CD4-positive, alpha-beta T cell (primary cell): ENCODE measurements at regions not wholly inside any gene's neighbourhood (a gene's known extent, or its start where the extent isn't known, plus 50 kb on each side); places are given as distances from the start of the nearest gene placed in this dataset.

Experiments
- ATAC-seq: fragments of 200-7000 bp; cut with Tn5 transposase; one replicate; pipeline ENCODE4 v1.10.0; 2022; ENCODE audit warnings: mild to moderate bottlenecking; ENCODE audit not compliant: poor library complexity
- CTCF ChIA-PET: fragments of 350-600 bp; sonication (Branson Sonifier 250); formaldehyde crosslinking; loops from one replicate; lab custom pipeline; 2021; ENCODE audit warnings: antibody characterized with exemption, inconsistent platforms; lab: Charles Lee
- POLR2A ChIA-PET: fragments of 350-600 bp; sonication (Branson Sonifier 250); formaldehyde crosslinking; loops from one replicate; lab custom pipeline; 2021; ENCODE audit warnings: antibody characterized with exemption, inconsistent platforms; lab: Charles Lee
- DNase-seq, 14 experiments: peaks; one replicate each; pipeline ENCODE4 v3.0.0-alpha.2; 2013 to 2020; ENCODE audit warnings: mixed read lengths in 2 of 14
- H3K27ac ChIP-seq, 2 donors: one replicate each; pipeline versions ENCODE4 v1.5.1 to v1.7.0; 2013; ENCODE audit warnings: low read length in 2 of 2, low read depth in 1 of 2, mild to moderate bottlenecking in 1 of 2
- H3K27me3 ChIP-seq, 2 experiments: 1 replicate in 1 of 2; 2 replicates in 1 of 2; pipeline versions ENCODE4 v1.6.1 to v1.7.0; 2013; ENCODE audit warnings: low read length in 2 of 2, control low read depth in 1 of 2, mild to moderate bottlenecking in 1 of 2, moderate library complexity in 1 of 2; ENCODE audit not compliant: insufficient read depth in 2 of 2, control insufficient read depth in 1 of 2
- H3K36me3 ChIP-seq: one replicate; pipeline ENCODE4 v1.6.1; 2013; ENCODE audit warnings: low read length, control low read depth; ENCODE audit not compliant: insufficient read depth
- H3K4me1 ChIP-seq: one replicate; pipeline ENCODE4 v1.6.1; 2013; ENCODE audit warnings: low read length, control low read depth; ENCODE audit not compliant: insufficient read depth
- H3K4me3 ChIP-seq: one replicate; pipeline ENCODE4 v1.5.1; 2013; ENCODE audit warnings: mild to moderate bottlenecking, low read length, moderate library complexity
- H3K9me3 ChIP-seq, 2 experiments: 1 replicate in 1 of 2; 2 replicates in 1 of 2; pipeline versions ENCODE4 v1.6.1 to v1.7.0; 2013; ENCODE audit warnings: low read length in 2 of 2, mild to moderate bottlenecking in 2 of 2, control low read depth in 1 of 2, moderate library complexity in 1 of 2; ENCODE audit not compliant: control insufficient read depth in 1 of 2, insufficient read depth in 1 of 2
- H3K27ac Mint-ChIP-seq: one replicate; pipeline ENCODE4 v1.8.0; 2020; ENCODE audit warnings: mixed read lengths
- H3K27me3 Mint-ChIP-seq: one replicate; pipeline ENCODE4 v1.8.0; 2021; ENCODE audit warnings: mixed read lengths
- H3K36me3 Mint-ChIP-seq: one replicate; pipeline ENCODE4 v1.8.0; 2021; ENCODE audit warnings: low read depth, mixed read lengths
- H3K4me1 Mint-ChIP-seq: one replicate; pipeline ENCODE4 v1.8.0; 2021; ENCODE audit warnings: low read depth, mixed read lengths
- H3K4me3 Mint-ChIP-seq: one replicate; pipeline ENCODE4 v1.8.0; 2020; ENCODE audit warnings: mild to moderate bottlenecking, mixed read lengths
- H3K9me3 Mint-ChIP-seq: one replicate; pipeline ENCODE4 v1.8.0; 2020; ENCODE audit warnings: mixed read lengths
- intact Hi-C, 2 experiments: fragments of 100-400 bp; cut with DNase I in 1 of 2; cut with micrococcal nuclease in 1 of 2; formaldehyde crosslinking; loops; one replicate each; pipeline versions ENCODE4 v1.15.1 to v1.9.0; 2023 to 2025; cut with DNase I, micrococcal nuclease
- TF ChIP-seq, protein P1 (sequence below): fragments of 200-600 bp; IDR thresholded peaks from one replicate; pipeline ENCODE4 v1.8.0; 2022; ENCODE audit warnings: antibody characterized with exemption, mild to moderate bottlenecking

DNA sequence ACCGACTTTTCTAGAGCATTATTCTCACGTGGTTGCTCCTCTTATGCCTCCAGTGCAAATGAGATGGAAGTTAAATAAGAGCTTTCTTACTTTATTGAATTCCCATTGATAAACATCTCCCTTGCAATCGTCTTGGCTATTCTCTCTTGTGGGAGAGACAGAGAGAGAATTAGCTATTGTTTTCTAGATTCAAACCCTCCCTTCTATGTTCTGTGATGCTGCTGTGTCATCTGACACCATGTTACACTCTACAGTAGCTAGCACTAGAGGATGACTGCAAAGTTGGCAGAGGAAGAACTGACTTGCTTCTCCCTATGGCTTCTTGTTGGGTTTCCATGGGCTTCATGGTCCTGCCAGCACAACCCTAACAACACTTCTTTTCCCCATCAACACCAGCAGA is 134.6 kb upstream of the RANBP3L start:
- TF ChIP-seq, protein P1, sequence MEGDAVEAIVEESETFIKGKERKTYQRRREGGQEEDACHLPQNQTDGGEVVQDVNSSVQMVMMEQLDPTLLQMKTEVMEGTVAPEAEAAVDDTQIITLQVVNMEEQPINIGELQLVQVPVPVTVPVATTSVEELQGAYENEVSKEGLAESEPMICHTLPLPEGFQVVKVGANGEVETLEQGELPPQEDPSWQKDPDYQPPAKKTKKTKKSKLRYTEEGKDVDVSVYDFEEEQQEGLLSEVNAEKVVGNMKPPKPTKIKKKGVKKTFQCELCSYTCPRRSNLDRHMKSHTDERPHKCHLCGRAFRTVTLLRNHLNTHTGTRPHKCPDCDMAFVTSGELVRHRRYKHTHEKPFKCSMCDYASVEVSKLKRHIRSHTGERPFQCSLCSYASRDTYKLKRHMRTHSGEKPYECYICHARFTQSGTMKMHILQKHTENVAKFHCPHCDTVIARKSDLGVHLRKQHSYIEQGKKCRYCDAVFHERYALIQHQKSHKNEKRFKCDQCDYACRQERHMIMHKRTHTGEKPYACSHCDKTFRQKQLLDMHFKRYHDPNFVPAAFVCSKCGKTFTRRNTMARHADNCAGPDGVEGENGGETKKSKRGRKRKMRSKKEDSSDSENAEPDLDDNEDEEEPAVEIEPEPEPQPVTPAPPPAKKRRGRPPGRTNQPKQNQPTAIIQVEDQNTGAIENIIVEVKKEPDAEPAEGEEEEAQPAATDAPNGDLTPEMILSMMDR: no peak
- ATAC-seq (no peak), DNase-seq (no peak)
- intact Hi-C loops: no loop called here
- Mint-ChIP-seq H3K27me3 (peaks cover 23% of the 10 kb centered on the region), H3K36me3 (no peaks in the 10 kb centered on the region), H3K4me1 (no peaks in the 10 kb centered on the region), H3K4me3 (no peak overlapping the region), H3K9me3 (no peaks in the 10 kb centered on the region), H3K27ac (no peak overlapping the region)
- no peak overlapping the region for H3K27ac ChIP-seq
- no peak overlapping the region for H3K4me3 ChIP-seq
- POLR2A ChIA-PET: no interaction called here
- H3K9me3 ChIP-seq: peaks cover 0 to 7% of the 10 kb centered on the region in 2 experiments
- H3K4me1 ChIP-seq: no peaks in the 10 kb centered on the region
- H3K27me3 ChIP-seq: no peaks in the 10 kb centered on the region
- no peaks in the 10 kb centered on the region for H3K36me3 ChIP-seq
- CTCF ChIA-PET: no interaction called here

DNA sequence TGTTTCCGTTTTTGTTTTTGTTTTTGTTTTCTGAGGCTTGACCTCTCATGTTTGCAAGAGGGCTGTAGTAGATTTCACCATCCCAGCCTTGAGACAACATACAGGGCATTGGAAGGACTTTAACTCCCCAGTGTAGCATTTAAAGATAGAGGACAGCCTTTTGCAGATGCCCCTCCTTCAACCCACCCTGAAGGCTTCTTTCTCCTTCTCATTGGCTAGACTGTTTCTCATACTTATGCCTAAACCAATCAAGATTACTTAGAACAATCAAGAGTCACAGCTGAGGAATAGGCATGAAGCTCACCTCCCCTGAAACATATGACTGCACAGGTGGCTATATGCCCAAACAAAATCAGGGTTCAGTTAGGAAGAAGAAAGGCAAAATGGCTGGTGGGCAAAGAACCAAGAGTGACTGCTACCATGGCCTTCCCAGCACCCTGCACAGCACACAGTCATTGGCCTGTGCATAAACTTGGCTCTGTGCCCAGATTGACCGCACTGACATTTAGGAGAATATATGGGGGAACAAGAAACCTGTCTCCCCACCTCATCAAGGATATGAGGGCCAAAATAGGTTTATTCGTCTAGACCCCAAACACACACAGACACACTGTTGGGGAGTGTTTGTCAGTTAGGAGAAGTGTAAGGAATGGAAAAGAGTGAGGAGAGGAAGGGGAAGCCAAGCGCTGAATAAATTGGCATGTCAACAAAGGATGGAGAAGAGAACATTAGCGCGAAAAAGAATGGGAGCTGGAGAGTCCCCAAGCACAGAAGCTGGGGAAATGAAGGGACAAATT is 137.3 kb upstream of the RANBP3L start:
- Histone ChIP-seq H3K36me3 (no peaks in the 10 kb centered on the region), H3K27ac (no peak overlapping the region), H3K4me1 (no peaks in the 10 kb centered on the region), H3K27me3 (no peaks in the 10 kb centered on the region), H3K9me3 (no peaks in the 10 kb centered on the region), H3K4me3 (no peak overlapping the region)
- ATAC-seq: no peak
- POLR2A ChIA-PET: no interaction called here
- intact Hi-C loops: no loop called here
- no peak for DNase-seq
- H3K27me3 Mint-ChIP-seq: peaks cover 22% of the 10 kb centered on the region
- no peaks in the 10 kb centered on the region for H3K4me1 Mint-ChIP-seq
- H3K27ac Mint-ChIP-seq: no peak overlapping the region
- CTCF ChIA-PET: no interaction called here
- no peaks in the 10 kb centered on the region for H3K36me3 Mint-ChIP-seq
- H3K4me3 Mint-ChIP-seq: no peak overlapping the region
- TF ChIP-seq, protein P1: no peak
- no peaks in the 10 kb centered on the region for H3K9me3 Mint-ChIP-seq

DNA sequence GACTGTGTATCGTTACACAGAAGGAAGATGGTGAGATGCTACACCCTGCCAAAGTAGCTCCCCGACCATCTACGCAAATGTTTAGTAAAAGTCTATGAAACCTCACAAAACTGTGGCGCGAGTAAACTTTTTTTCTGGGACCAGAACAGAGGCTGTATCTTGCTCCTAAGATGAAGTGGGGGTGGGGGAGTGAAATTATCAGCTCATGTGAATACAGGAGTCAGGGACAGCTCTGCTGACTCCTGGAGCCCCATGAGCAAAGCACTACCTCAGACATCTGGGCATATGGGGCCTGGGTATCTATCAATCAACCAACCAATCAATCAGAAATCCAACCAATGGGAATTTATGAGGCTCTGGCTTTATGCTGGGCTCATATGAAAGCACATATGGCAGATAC is 138.6 kb upstream of the RANBP3L start:
- Histone ChIP-seq H3K4me1 (no peaks in the 10 kb centered on the region), H3K27ac (no peak overlapping the region), H3K9me3 (no peaks in the 10 kb centered on the region), H3K36me3 (no peaks in the 10 kb centered on the region), H3K4me3 (no peak overlapping the region), H3K27me3 (no peaks in the 10 kb centered on the region)
- H3K9me3 Mint-ChIP-seq: no peaks in the 10 kb centered on the region
- no peak overlapping the region for H3K27ac Mint-ChIP-seq
- intact Hi-C loops: no loop called here
- CTCF ChIA-PET: no interaction called here
- TF ChIP-seq, protein P1: no peak
- ATAC-seq (no peak), DNase-seq (no peak)
- H3K36me3 Mint-ChIP-seq: no peaks in the 10 kb centered on the region
- H3K4me3 Mint-ChIP-seq: no peak overlapping the region
- POLR2A ChIA-PET: no interaction called here
- no peaks in the 10 kb centered on the region for H3K4me1 Mint-ChIP-seq
- H3K27me3 Mint-ChIP-seq: peaks cover 27% of the 10 kb centered on the region
